Sigmoid colon (tissue), 6 donors: ENCODE measurements at regions not wholly inside any gene's neighbourhood (a gene's known extent, or its start where the extent isn't known, plus 50 kb on each side); places are given as distances from the start of the nearest gene placed in this dataset.

Source experiments
- DNase-seq: peaks from one replicate; pipeline ENCODE4 v3.0.0-alpha.2; 2019
- H3K27ac ChIP-seq, 4 donors: fragments of 200-600 bp; sonication (generic); one replicate each; pipeline ENCODE4 v1.5.1; 2016 to 2019; ENCODE audit warnings: mild to moderate bottlenecking in 1 of 4
- H3K27me3 ChIP-seq, 3 donors: fragments of 200-600 bp; sonication (generic); one replicate each; pipeline ENCODE4 v1.5.1; 2019; ENCODE audit warnings: mild to moderate bottlenecking in 1 of 3
- H3K36me3 ChIP-seq, 4 donors: fragments of 200-600 bp; sonication (generic); one replicate each; pipeline ENCODE4 v1.5.1; 2016 to 2019
- H3K4me1 ChIP-seq, 4 donors: fragments of 200-600 bp; sonication (generic); one replicate each; pipeline ENCODE4 v1.5.1; 2017 to 2019
- H3K4me3 ChIP-seq, 4 donors: fragments of 200-600 bp; sonication (generic); one replicate each; pipeline ENCODE4 v1.5.1; 2017 to 2019; ENCODE audit warnings: mild to moderate bottlenecking in 2 of 4, moderate library complexity in 1 of 4
- H3K9me3 ChIP-seq, 4 donors: fragments of 200-600 bp in 3 of 4; sonication (generic) in 3 of 4; one replicate each; pipeline versions ENCODE4 v1.5.1 to v1.6.1; 2013 to 2019
- EP300 ChIP-seq, 4 donors: sonication (generic); formaldehyde crosslinking; IDR thresholded peaks; one replicate each; pipeline ENCODE4 v1.6.1; 2017; ENCODE audit warnings: antibody characterized with exemption in 4 of 4
- POLR2A ChIP-seq, 2 donors: fragments of 450-650 bp; IDR thresholded peaks; one replicate each; pipeline ENCODE4 v1.6.1; 2016; ENCODE audit warnings: antibody characterized with exemption in 2 of 2, mild to moderate bottlenecking in 2 of 2, moderate library complexity in 2 of 2
- POLR2AphosphoS5 ChIP-seq, 4 donors: sonication (generic); formaldehyde crosslinking; IDR thresholded peaks; one replicate each; pipeline ENCODE4 v1.6.1; 2017; ENCODE audit warnings: antibody characterized with exemption in 4 of 4
- WGBS, 2 donors: extraction: QIAGEN DNeasy Blood & Tissue Kit; methylation state at CpG; one replicate each; pipeline ENCODE4 v1.1.7; 2013; 5-methylcytosine and 5-hydroxymethylcytosine counted together
- intact Hi-C: fragments of 100-400 bp; cut with DNase I; formaldehyde crosslinking; loops from one replicate; pipeline ENCODE4 v1.15.1; 2023
- TF ChIP-seq, protein P1 (sequence below), 4 experiments: fragments of 450-650 bp in 3 of 4; fragments of 200-600 bp in 1 of 4; IDR thresholded peaks; one replicate each; pipeline ENCODE4 v1.5.1; 2016 to 2019; ENCODE audit warnings: antibody characterized with exemption in 4 of 4, mild to moderate bottlenecking in 3 of 4, moderate library complexity in 2 of 4
- donor health status: healthy with polysubstance abuse.
- donor health status: healthy.

DNA sequence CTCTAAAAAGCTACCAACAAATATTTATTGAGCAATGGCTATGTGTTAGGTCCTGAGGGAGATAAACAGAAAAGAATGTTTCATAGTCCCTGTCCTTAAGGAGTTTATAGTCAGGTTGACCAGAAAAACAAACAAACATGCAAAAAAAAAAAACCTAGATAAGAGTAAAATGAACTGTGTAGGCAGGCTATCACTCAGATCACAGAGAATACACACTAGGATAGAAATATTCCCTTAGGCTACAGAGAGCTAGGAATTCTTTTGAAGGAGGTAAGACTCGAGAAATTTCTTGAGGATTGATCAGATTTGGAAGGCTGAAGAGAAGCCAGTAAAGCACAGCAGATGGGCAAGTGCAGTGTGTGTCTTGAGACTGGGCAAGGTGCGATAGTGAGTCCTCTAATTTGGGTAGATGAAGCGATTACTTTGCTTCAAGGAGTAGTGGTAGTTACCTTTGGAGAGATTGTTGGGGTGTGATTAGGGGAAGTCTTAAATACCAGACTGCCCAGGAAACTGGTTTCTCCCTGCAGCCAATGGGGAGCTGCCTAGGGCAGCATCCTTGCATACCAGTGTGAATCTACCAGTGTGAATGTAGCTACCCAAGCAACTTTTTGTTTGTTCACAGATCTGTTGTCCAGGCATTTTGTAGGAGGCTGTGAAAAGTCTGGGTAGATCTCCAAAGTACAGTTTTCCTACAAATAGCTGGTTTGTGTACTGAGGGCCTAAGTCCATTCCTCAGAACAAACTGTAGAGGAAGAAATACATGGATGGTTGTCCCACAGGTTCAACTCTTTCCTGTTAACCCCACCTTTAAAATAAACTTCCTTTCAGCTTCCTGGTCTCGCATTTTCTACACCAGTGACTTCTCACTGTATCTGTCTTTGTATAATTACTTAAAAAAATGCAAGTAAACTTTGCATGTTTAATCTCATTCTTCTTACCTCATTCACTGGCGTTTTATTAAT lies 314.1 kb downstream of the KLF5 start:
- H3K9me3 ChIP-seq = no peaks in the 10 kb centered on the region
- H3K4me3 ChIP-seq = no peak overlapping the region
- H3K27me3 ChIP-seq = no peaks in the 10 kb centered on the region
- H3K36me3 ChIP-seq = no peaks in the 10 kb centered on the region
- H3K27ac ChIP-seq = no peak overlapping the region
- intact Hi-C loops = no loop called here
- DNase-seq = no peak
- no peaks in the 10 kb centered on the region for H3K4me1 ChIP-seq
- TF ChIP-seq, protein P1, sequence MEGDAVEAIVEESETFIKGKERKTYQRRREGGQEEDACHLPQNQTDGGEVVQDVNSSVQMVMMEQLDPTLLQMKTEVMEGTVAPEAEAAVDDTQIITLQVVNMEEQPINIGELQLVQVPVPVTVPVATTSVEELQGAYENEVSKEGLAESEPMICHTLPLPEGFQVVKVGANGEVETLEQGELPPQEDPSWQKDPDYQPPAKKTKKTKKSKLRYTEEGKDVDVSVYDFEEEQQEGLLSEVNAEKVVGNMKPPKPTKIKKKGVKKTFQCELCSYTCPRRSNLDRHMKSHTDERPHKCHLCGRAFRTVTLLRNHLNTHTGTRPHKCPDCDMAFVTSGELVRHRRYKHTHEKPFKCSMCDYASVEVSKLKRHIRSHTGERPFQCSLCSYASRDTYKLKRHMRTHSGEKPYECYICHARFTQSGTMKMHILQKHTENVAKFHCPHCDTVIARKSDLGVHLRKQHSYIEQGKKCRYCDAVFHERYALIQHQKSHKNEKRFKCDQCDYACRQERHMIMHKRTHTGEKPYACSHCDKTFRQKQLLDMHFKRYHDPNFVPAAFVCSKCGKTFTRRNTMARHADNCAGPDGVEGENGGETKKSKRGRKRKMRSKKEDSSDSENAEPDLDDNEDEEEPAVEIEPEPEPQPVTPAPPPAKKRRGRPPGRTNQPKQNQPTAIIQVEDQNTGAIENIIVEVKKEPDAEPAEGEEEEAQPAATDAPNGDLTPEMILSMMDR (IDR thresholded peaks at IDR 0.05) = no peak
- TF ChIP-seq POLR2A (IDR thresholded peaks at IDR 0.05) (no peak), POLR2AphosphoS5 (IDR thresholded peaks at IDR 0.05) (no peak), EP300 (IDR thresholded peaks at IDR 0.05) (no peak)
- WGBS, 2 donors = 62 to 78% methylated on average over 5 of the region's 5 CpGs

DNA sequence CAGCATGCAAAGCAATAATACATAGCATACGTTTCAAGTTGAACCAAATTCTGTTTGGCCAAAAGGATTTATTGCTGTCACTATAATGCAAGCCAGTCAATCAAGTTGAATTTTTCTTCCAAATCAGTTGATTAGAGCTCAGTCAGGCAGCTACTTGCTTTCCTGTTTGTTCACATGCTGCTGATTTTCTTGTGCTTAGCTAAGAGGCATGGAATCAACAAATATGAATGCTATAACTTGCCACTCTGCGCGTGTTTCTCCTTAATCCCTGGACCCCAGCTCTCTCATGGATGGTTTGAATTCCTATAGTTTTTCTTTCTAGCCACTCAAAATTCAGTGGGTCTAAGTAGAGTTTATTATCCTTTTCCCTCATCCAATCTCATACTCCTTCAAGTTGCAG lies 311.3 kb downstream of the KLF5 start:
- Histone ChIP-seq H3K27me3 (no peaks in the 10 kb centered on the region), H3K27ac (no peak overlapping the region), H3K9me3 (no peaks in the 10 kb centered on the region), H3K4me3 (no peak overlapping the region), H3K4me1 (no peaks in the 10 kb centered on the region), H3K36me3 (no peaks in the 10 kb centered on the region)
- WGBS, 2 donors = 77 to 87% methylated on average over 3 of the region's 3 CpGs
- TF ChIP-seq EP300 (IDR thresholded peaks at IDR 0.05) = no peak
- TF ChIP-seq POLR2A (IDR thresholded peaks at IDR 0.05) = no peak
- no peak for TF ChIP-seq POLR2AphosphoS5 (IDR thresholded peaks at IDR 0.05)
- TF ChIP-seq, protein P1 (IDR thresholded peaks at IDR 0.05) = no peak
- intact Hi-C loops = no loop called here
- DNase-seq = no peak

DNA sequence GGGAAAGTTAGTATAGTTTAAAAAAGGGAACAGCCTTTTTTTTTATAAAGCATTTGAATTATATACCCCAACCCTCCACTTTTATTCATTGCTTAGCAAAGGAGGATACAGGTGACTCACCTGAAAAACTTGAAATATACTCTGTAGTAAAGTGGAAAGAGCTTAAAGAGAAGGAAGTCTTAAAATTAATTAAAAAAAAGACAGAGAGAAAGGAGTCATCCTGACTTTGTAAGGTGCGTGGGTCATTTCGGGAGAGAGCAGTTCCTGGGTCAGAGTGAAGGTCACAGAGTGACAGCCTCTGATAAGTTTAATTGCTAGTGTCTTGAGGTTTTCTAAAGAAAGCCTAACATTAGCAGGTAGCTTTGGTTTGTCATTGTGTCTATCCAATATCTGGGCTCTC lies 310.3 kb downstream of the KLF5 start:
- Histone ChIP-seq H3K9me3 (no peaks in the 10 kb centered on the region), H3K4me1 (no peaks in the 10 kb centered on the region), H3K27ac (no peak overlapping the region), H3K4me3 (no peak overlapping the region), H3K36me3 (no peaks in the 10 kb centered on the region), H3K27me3 (no peaks in the 10 kb centered on the region)
- no peak for DNase-seq
- no peak for TF ChIP-seq POLR2AphosphoS5 (IDR thresholded peaks at IDR 0.05)
- TF ChIP-seq, protein P1 (IDR thresholded peaks at IDR 0.05) = no peak
- TF ChIP-seq POLR2A (IDR thresholded peaks at IDR 0.05) = no peak
- TF ChIP-seq EP300 (IDR thresholded peaks at IDR 0.05) = no peak
- intact Hi-C loops = loop anchor here (10.0 kb wide), 1 partner anchor 1926 kb away; no protein-coding TSS in a partner anchor
- WGBS, 2 donors = 37 to 68% methylated on average over 2 of the region's 2 CpGs

DNA sequence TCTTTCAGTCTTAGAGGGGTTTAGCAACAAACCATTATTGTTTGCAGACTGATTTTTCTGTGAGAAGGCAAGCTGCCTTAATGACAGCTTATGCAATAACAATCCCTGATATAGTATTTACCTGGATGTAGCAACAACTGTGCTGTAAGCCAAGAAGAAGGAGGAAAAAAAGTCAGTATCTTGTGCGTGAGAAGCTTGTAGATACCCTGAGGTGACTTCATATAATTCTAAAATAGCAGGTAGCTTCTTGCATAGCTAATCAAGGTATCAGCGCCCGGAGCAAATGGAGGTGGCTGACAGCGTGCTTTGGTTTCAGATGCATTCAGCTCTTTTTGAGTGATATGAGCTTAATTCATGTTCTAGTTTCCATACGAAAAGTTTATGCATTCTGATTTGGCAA lies 309.8 kb downstream of the KLF5 start:
- H3K27ac ChIP-seq = no peak overlapping the region
- intact Hi-C loops = loop anchor here (10.0 kb wide), 1 partner anchor 1926 kb away; no protein-coding TSS in a partner anchor

More for the DNA sequence above, 309.8 kb downstream of the KLF5 start:
- no peaks in the 10 kb centered on the region for H3K36me3 ChIP-seq
- no peaks in the 10 kb centered on the region for H3K4me1 ChIP-seq
- no peak overlapping the region for H3K4me3 ChIP-seq
- H3K27me3 ChIP-seq = no peaks in the 10 kb centered on the region
- WGBS, 2 donors = 64 to 88% methylated on average over 5 of the region's 5 CpGs
- TF ChIP-seq, protein P1 (IDR thresholded peaks at IDR 0.05) = no peak
- no peak for TF ChIP-seq POLR2A (IDR thresholded peaks at IDR 0.05)
- TF ChIP-seq POLR2AphosphoS5 (IDR thresholded peaks at IDR 0.05) = no peak
- TF ChIP-seq EP300 (IDR thresholded peaks at IDR 0.05) = no peak
- H3K9me3 ChIP-seq = no peaks in the 10 kb centered on the region
- DNase-seq = no peak
